GM06990 (cell line): ENCODE measurements at regions not wholly inside any gene's neighbourhood (a gene's known extent, or its start where the extent isn't known, plus 50 kb on each side); places are given as distances from the start of the nearest gene placed in this dataset.

Experiments used
- DNase-seq: peaks from one replicate; pipeline ENCODE4 v3.0.0-alpha.2; 2011; ENCODE audit not compliant: insufficient read length; ENCODE audit errors: extremely low read depth
- H3K27me3 ChIP-seq: replicated peaks from 2 replicates; pipeline ENCODE4 v1.6.0; 2011; ENCODE audit warnings: low read length; ENCODE audit not compliant: control insufficient read depth, insufficient read depth
- H3K36me3 ChIP-seq: 2 replicates; pipeline ENCODE4 v1.5.1; 2011; ENCODE audit warnings: low read length; ENCODE audit not compliant: control insufficient read depth, insufficient read depth
- H3K4me3 ChIP-seq: replicated peaks from 2 replicates; pipeline ENCODE4 v1.5.1; 2011; ENCODE audit warnings: low read depth, mild to moderate bottlenecking, control low read depth, low read length
- TF ChIP-seq, protein P1 (sequence below): IDR thresholded peaks from 2 replicates; pipeline ENCODE4 v1.5.1; 2011; ENCODE audit warnings: low read length, control low read depth, mild to moderate bottlenecking, inconsistent platforms; ENCODE audit not compliant: insufficient read depth, poor library complexity, severe bottlenecking

DNA sequence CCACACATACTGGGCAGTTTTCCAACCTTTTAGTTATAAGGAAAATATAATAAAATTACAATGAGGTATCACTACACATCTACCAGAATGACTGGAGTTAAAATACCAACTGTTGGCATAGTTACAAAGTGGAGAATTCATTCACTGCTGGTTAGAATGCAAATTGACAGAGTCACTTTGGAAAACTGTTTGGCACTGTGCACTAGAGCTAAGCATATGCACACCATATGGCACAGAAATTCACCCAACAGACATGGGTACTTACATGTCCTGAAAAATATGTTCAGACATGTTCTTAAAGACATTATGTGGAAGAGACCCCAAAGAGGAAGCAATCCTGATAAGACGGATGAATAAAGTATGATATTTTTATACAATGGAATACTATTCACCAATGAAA is 686.1 kb upstream of the RAB6C start:
- Histone ChIP-seq H3K36me3 (no peaks in the 10 kb centered on the region), H3K27me3 (no peaks in the 10 kb centered on the region), H3K4me3 (no peak overlapping the region)
- no peak for DNase-seq
- TF ChIP-seq, protein P1, sequence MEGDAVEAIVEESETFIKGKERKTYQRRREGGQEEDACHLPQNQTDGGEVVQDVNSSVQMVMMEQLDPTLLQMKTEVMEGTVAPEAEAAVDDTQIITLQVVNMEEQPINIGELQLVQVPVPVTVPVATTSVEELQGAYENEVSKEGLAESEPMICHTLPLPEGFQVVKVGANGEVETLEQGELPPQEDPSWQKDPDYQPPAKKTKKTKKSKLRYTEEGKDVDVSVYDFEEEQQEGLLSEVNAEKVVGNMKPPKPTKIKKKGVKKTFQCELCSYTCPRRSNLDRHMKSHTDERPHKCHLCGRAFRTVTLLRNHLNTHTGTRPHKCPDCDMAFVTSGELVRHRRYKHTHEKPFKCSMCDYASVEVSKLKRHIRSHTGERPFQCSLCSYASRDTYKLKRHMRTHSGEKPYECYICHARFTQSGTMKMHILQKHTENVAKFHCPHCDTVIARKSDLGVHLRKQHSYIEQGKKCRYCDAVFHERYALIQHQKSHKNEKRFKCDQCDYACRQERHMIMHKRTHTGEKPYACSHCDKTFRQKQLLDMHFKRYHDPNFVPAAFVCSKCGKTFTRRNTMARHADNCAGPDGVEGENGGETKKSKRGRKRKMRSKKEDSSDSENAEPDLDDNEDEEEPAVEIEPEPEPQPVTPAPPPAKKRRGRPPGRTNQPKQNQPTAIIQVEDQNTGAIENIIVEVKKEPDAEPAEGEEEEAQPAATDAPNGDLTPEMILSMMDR: no peak

DNA sequence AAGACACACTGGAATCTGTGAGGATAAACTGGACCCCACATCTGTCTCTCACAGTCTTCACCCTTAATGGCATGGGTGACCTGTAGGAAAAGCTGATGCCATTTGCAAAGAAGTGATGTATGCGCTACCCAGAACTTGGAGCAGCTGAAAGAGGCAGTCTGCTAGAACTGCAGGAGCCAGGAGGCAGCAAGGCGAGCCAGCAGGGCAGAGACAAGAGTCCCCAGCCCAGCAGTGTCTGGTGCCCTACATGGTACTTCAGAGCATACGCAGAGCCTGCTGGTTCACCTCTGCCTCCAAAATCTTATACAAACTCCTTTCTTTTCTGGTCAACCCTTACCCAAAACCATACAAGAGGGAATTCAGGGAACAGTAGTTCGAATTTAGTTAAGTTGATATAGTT is 683.1 kb upstream of the RAB6C start:
- Histone ChIP-seq H3K27me3 (peaks cover 2% of the 10 kb centered on the region), H3K36me3 (no peaks in the 10 kb centered on the region), H3K4me3 (no peak overlapping the region)
- TF ChIP-seq, protein P1: no peak
- DNase-seq: no peak

DNA sequence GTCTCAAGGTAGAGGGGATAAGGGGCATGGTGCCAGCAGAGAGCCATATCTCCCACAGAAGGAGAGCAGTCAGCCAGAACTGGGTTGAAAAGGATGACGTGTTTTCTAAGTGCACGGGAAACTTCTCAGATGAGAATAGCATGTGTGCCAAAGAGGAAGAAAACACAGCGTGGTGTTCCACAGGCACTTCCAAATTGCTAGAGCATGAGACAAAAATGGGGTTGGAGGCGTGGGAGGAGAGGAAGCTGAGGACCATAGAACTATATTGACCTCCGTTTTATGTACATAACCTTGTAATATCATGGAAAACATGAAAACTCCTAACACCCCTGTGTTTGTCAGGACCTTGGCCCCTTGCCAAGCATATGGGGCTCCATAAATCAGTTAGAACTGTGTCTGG is 682.7 kb upstream of the RAB6C start:
- DNase-seq: no peak
- H3K27me3 ChIP-seq: peaks cover 2% of the 10 kb centered on the region
- no peaks in the 10 kb centered on the region for H3K36me3 ChIP-seq
- TF ChIP-seq, protein P1: no peak
- H3K4me3 ChIP-seq: no peak overlapping the region

DNA sequence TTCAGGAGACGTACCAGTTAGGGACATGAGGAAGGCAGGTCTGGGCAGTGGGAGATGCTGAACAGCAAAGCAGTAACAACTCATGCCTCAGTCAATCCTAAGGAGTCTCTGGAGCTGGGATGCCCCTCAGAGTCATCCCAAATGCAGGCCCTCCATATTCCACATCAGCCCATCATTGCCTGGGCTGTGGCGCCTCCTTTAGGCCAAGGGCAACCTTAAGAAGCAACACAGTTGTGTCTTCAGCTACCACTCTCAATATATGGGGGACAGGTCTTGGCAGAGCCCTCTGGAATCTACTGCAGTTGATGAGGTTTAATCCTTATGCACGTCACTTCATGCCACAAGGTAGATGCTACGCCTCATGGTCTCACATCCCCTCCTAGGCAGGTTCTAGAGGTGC is 682.0 kb upstream of the RAB6C start:
- TF ChIP-seq, protein P1: peak; percentile 34
- no peaks in the 10 kb centered on the region for H3K36me3 ChIP-seq
- no peak for DNase-seq

DNA sequence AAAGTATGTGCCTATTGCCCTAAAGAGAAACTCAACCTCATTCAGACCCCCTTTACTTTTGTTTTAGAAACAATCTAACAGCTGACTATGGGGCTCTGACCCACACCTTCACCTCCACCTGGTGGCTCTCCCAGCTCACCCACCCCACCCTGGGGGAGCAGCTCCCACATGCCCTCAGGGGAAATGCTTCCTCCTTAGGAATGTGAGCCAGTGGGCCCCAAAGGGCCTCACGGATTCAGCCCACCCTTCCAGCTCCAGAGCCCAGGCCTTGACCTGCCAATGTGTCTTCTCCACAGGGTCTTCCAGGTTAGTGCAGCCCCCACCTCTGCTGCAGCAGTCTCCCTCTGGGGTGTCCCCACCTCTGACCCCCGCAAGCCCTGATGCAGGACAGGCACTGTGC is 680.1 kb upstream of the RAB6C start:
- no peak for DNase-seq
- H3K4me3 ChIP-seq: no peak overlapping the region
- TF ChIP-seq, protein P1: no peak
- peaks cover 2% of the 10 kb centered on the region for H3K27me3 ChIP-seq
- H3K36me3 ChIP-seq: no peaks in the 10 kb centered on the region

More for the DNA sequence above, 682.0 kb upstream of the RAB6C start:
- Histone ChIP-seq H3K4me3 (no peak overlapping the region), H3K27me3 (peaks cover 2% of the 10 kb centered on the region)

DNA sequence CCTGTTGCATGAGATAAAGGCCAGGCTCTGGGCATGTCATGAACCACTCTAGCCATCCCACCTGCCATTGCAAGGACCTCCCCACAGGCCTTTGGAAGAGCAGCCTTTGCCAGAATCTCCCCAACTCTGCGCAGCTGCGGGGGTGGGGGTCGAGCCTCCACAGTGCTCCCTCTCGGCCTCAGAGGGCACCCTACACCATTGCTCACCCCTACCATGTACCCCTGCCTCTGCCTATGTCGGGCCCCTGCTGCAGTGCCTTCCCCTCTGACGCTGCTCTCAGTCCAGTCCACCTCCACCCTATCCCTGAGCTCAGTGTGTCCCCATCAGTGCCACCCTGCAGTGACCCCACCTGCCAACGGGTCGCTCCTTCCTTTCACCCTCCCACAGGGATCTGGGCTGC is 679.7 kb upstream of the RAB6C start:
- DNase-seq: no peak
- Histone ChIP-seq H3K4me3 (no peak overlapping the region), H3K36me3 (no peaks in the 10 kb centered on the region), H3K27me3 (peaks cover 2% of the 10 kb centered on the region)
- TF ChIP-seq, protein P1: no peak
